IMR-90 (cell line): ENCODE measurements at regions not wholly inside any gene's neighbourhood (a gene's known extent, or its start where the extent isn't known, plus 50 kb on each side); places are given as distances from the start of the nearest gene placed in this dataset.

Experiments used
- ATAC-seq: fragments of 200-7000 bp; cut with Tn5 transposase; 2 replicates; pipeline ENCODE4 v1.9.1; 2020; ENCODE audit warnings: low read depth, mild to moderate bottlenecking, moderate library complexity
- BruUV-seq: library from RNA; stranded (reverse); fragments of 400-500 nt; replicated peaks from 2 replicates; lab custom pipeline; 2021; lab: Mats Ljungman, UMichigan
- CTCF ChIA-PET: fragments of 300-600 bp; formaldehyde crosslinking; extraction: SDS; loops from one replicate; lab custom pipeline; 2021; ENCODE audit warnings: antibody characterized with exemption; lab: Yijun Ruan, JAX
- POLR2A ChIA-PET: fragments of 300-600 bp; sonication (Branson Sonifier 250); formaldehyde crosslinking; loops from one replicate; lab custom pipeline; 2022; ENCODE audit warnings: antibody characterized with exemption; ENCODE audit not compliant: unreplicated experiment; lab: Charles Lee
- DNase-seq: peaks from one replicate; pipeline ENCODE4 v3.0.0; 2013
- H2AFZ ChIP-seq: replicated peaks from 2 replicates; pipeline ENCODE3; 2013; ENCODE audit warnings: low read length, mild to moderate bottlenecking; ENCODE audit not compliant: poor library complexity
- H2AK5ac ChIP-seq: 2 replicates; pipeline ENCODE4 v1.6.1; 2013; ENCODE audit warnings: low read depth, low read length, inconsistent platforms
- H2AK9ac ChIP-seq: replicated peaks from 2 replicates; pipeline ENCODE3; 2013; ENCODE audit warnings: mild to moderate bottlenecking, low read depth, low read length, moderate library complexity; ENCODE audit not compliant: poor library complexity
- H2BK120ac ChIP-seq: 2 replicates; pipeline ENCODE4 v1.6.1; 2013; ENCODE audit warnings: low read depth, low read length, inconsistent platforms
- H2BK15ac ChIP-seq: 3 replicates; pipeline ENCODE4 v1.6.1; 2013; ENCODE audit warnings: low read depth, low read length, inconsistent platforms
- H2BK20ac ChIP-seq: 2 replicates; pipeline ENCODE4 v1.6.1; 2013; ENCODE audit warnings: low read depth, mild to moderate bottlenecking, inconsistent platforms, low read length, moderate library complexity
- H2BK5ac ChIP-seq: 2 replicates; pipeline ENCODE4 v1.6.1; 2013; ENCODE audit warnings: mild to moderate bottlenecking, low read depth, low read length, inconsistent platforms; ENCODE audit not compliant: poor library complexity, severe bottlenecking
- H3K14ac ChIP-seq: replicated peaks from 2 replicates; pipeline ENCODE4 v1.6.1; 2013; ENCODE audit warnings: low read depth, low read length, inconsistent platforms
- H3K18ac ChIP-seq: 2 replicates; pipeline ENCODE4 v1.6.1; 2013; ENCODE audit warnings: low read depth, low read length, control low read depth
- H3K23ac ChIP-seq: 2 replicates; pipeline ENCODE4 v1.6.1; 2013; ENCODE audit warnings: low read depth, low read length, inconsistent platforms
- H3K27ac ChIP-seq: 2 replicates; pipeline ENCODE4 v1.5.1; 2013; ENCODE audit warnings: mild to moderate bottlenecking, control low read depth, low read length; ENCODE audit not compliant: insufficient read depth
- H3K27me3 ChIP-seq: 2 replicates; pipeline ENCODE4 v1.6.1; 2013; ENCODE audit warnings: low read length; ENCODE audit not compliant: control insufficient read depth, insufficient read depth
- H3K36me3 ChIP-seq: 2 replicates; pipeline ENCODE4 v1.6.1; 2013; ENCODE audit warnings: low read length, mixed read lengths; ENCODE audit not compliant: control insufficient read depth, insufficient read depth
- H3K4ac ChIP-seq: 2 replicates; pipeline ENCODE4 v1.6.1; 2013; ENCODE audit warnings: low read depth, low read length, inconsistent platforms
- H3K4me1 ChIP-seq: 2 replicates; pipeline ENCODE4 v1.6.1; 2013; ENCODE audit warnings: low read length, mixed read lengths; ENCODE audit not compliant: control insufficient read depth, insufficient read depth
- H3K4me2 ChIP-seq: 2 replicates; pipeline ENCODE4 v1.6.1; 2013; ENCODE audit warnings: low read depth, mild to moderate bottlenecking, control low read depth, low read length, moderate library complexity
- H3K4me3 ChIP-seq: 2 replicates; pipeline ENCODE4 v1.5.1; 2013; ENCODE audit warnings: low read depth, mild to moderate bottlenecking, control low read depth, low read length, moderate library complexity; ENCODE audit not compliant: insufficient read depth
- H3K56ac ChIP-seq: 2 replicates; pipeline ENCODE4 v1.6.1; 2013; ENCODE audit warnings: low read length, inconsistent platforms; ENCODE audit not compliant: insufficient read depth; ENCODE audit errors: extremely low read depth
- H3K79me1 ChIP-seq, 2 experiments: 2 replicates each; pipeline ENCODE4 v1.6.1; 2013; ENCODE audit warnings: low read length in 2 of 2, inconsistent platforms in 1 of 2, low read depth in 1 of 2
- H3K9ac ChIP-seq: 2 replicates; pipeline ENCODE4 v1.6.1; 2013; ENCODE audit warnings: low read depth, low read length, control low read depth
- H3K9me1 ChIP-seq: 2 replicates; pipeline ENCODE4 v1.6.1; 2013; ENCODE audit warnings: low read length, inconsistent platforms; ENCODE audit not compliant: insufficient read depth
- H3K9me3 ChIP-seq: 2 replicates; pipeline ENCODE4 v1.6.1; 2013; ENCODE audit warnings: low read length; ENCODE audit not compliant: control insufficient read depth, insufficient read depth
- H4K20me1 ChIP-seq: 2 replicates; pipeline ENCODE4 v1.6.1; 2013; ENCODE audit warnings: low read length, inconsistent platforms; ENCODE audit not compliant: insufficient read depth
- H4K5ac ChIP-seq: 2 replicates; pipeline ENCODE4 v1.6.1; 2013; ENCODE audit warnings: mild to moderate bottlenecking, low read depth, low read length, control low read depth
- H4K8ac ChIP-seq, 2 experiments: 2 replicates each; pipeline ENCODE4 v1.6.1; 2013; ENCODE audit warnings: low read depth in 2 of 2, low read length in 2 of 2, control low read depth in 1 of 2, inconsistent platforms in 1 of 2
- H4K91ac ChIP-seq: 2 replicates; pipeline ENCODE4 v1.6.1; 2013; ENCODE audit warnings: low read depth, low read length, inconsistent platforms; ENCODE audit not compliant: insufficient read depth
- BHLHE40 ChIP-seq: fragments of 150-350 bp; IDR thresholded peaks from 2 replicates; pipeline ENCODE4 v1.6.1; 2016; ENCODE audit warnings: mild to moderate bottlenecking, low read depth, low read length
- CEBPB ChIP-seq: IDR thresholded peaks from 2 replicates; pipeline ENCODE4 v1.6.1; 2012; ENCODE audit warnings: low read depth, low read length, improper control_type of control experiment
- CHD1 ChIP-seq: IDR thresholded peaks from 2 replicates; pipeline ENCODE4 v1.6.1; 2012; ENCODE audit warnings: low read depth, low read length, improper control_type of control experiment
- CTCF ChIP-seq: conservative IDR thresholded peaks from 2 replicates; pipeline ENCODE4 v1.5.1; 2012; ENCODE audit warnings: mild to moderate bottlenecking, low read depth, low read length, improper control_type of control experiment
- MAFK ChIP-seq: IDR thresholded peaks from 2 replicates; pipeline ENCODE4 v1.6.1; 2012; ENCODE audit warnings: low read depth, low read length, improper control_type of control experiment
- MAZ ChIP-seq: IDR thresholded peaks from 2 replicates; pipeline ENCODE4 v1.6.1; 2012; ENCODE audit warnings: low read depth, mild to moderate bottlenecking, low read length, improper control_type of control experiment, moderate library complexity, borderline replicate concordance
- NFE2L2 ChIP-seq: fragments of 150-350 bp; IDR thresholded peaks from 2 replicates; pipeline ENCODE4 v1.6.1; 2016; ENCODE audit warnings: low read depth, mild to moderate bottlenecking, low read length
- POLR2A ChIP-seq: IDR thresholded peaks from 2 replicates; pipeline ENCODE4 v1.6.1; 2012; ENCODE audit warnings: mild to moderate bottlenecking, low read depth, low read length
- RFX5 ChIP-seq: IDR thresholded peaks from 2 replicates; pipeline ENCODE4 v1.8.0; 2012; ENCODE audit warnings: low read depth, mild to moderate bottlenecking, low read length, moderate library complexity
- SMC3 ChIP-seq: fragments of 150-350 bp; IDR thresholded peaks from 2 replicates; pipeline ENCODE4 v1.6.1; 2016; ENCODE audit warnings: low read depth, mild to moderate bottlenecking, antibody characterized with exemption, low read length, moderate library complexity
- USF2 ChIP-seq: fragments of 150-350 bp; IDR thresholded peaks from 2 replicates; pipeline ENCODE4 v1.6.1; 2017; ENCODE audit warnings: mild to moderate bottlenecking, antibody characterized with exemption, low read length, low read depth
- WGBS, 2 experiments: methylation state at CpG; one replicate each; pipeline versions ENCODE4 v1.1.5 to v1.1.7; 2013; ENCODE audit warnings: missing lambda C conversion rate in 2 of 2; ENCODE audit not compliant: insufficient read length in 1 of 2; ENCODE audit errors: extremely low coverage in 2 of 2; 5-methylcytosine and 5-hydroxymethylcytosine counted together
- dilution Hi-C: fragments of 300-500 bp; cut with HindIII; formaldehyde crosslinking; loops from one replicate; pipeline ENCODE4 v1.14.3; 2018; ENCODE audit warnings: low sequenced_read_pairs; ENCODE audit not compliant: unreplicated experiment
- in situ Hi-C: fragments of 300-500 bp; cut with MboI; formaldehyde crosslinking; loops from 3 replicates; pipeline ENCODE4 v1.14.3; 2019; ENCODE audit warnings: low sequenced_read_pairs, inconsistent platforms, mixed read lengths
- intact Hi-C: fragments of 100-400 bp; cut with micrococcal nuclease; formaldehyde crosslinking; loops from 2 replicates; pipeline ENCODE4 v1.10.0; 2022
- TF ChIP-seq, protein P1 (sequence below): fragments of 150-350 bp; IDR thresholded peaks from 2 replicates; pipeline ENCODE4 v1.6.1; 2016; ENCODE audit warnings: low read depth, mild to moderate bottlenecking, low read length, moderate library complexity, borderline replicate concordance

DNA sequence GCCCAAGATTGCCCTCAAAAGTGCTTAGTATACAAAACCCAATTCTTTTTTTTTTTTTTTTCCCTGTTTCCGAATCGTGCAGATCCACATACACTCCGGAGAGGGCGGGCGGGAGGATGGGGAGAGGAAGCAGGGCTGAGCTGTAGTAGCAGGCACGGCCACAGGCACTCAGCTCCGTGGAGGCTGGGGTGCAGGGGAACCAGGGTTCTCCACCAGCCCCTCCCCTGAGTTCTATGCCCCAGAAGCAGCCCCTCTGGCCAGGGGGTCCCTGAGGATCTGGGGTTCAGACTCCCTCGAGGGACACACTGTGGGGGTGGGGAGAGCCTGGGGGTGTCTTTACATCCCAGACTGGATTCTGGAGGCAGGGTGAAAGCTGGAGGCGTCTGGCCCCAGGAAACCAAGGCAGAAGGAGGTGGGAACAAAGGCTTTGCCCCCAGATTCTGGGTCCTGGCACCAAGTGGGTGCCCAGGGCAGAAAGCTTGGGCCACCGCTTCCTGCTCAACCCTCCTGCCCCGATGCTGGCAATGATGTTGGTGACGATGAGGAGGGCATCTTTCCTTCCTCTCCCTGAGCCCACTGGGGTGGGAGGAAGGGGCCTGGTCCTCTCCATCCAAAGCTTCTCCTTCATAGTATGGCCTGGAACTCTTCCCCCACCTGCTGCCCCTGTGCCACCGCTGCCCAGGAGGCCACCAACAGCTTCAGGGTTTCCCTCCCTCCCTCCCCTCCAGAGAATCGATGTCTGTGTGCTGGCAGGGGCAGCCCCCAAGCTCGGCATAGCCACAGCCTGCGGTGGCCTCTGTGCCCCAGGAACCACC lies 106.4 kb upstream of the TARDBP start:
- Histone ChIP-seq H3K4me1 (no peaks in the 10 kb centered on the region), H3K4me2 (no peak overlapping the region), H3K4me3 (no peak overlapping the region), H3K14ac (no peak overlapping the region), H2AK9ac (no peak overlapping the region), H3K18ac (no peak overlapping the region), H3K4ac (no peak overlapping the region), H3K56ac (no peak overlapping the region), H2BK5ac (no peak overlapping the region), H2BK120ac (no peak overlapping the region), H2AFZ (no peak overlapping the region), H3K27me3 (peaks cover 33% of the 10 kb centered on the region), H3K27ac (no peak overlapping the region), H3K9me1 (no peaks in the 10 kb centered on the region), H3K79me1 (no peaks in the 10 kb centered on the region), H3K9ac (no peak overlapping the region), H2AK5ac (no peak overlapping the region), H2BK20ac (no peak overlapping the region), H4K5ac (no peak overlapping the region), H4K91ac (no peak overlapping the region), H3K23ac (no peak overlapping the region), H4K20me1 (no peaks in the 10 kb centered on the region), H3K9me3 (no peaks in the 10 kb centered on the region), H2BK15ac (no peak overlapping the region), H3K36me3 (no peaks in the 10 kb centered on the region), H4K8ac (no peak overlapping the region)
- ATAC-seq (no peak), DNase-seq (no peak)
- WGBS, 2 experiments: no CpG with 5 or more reads among the region's 16 CpGs
- no TSS peak for BruUV-seq
- CTCF ChIA-PET: no interaction called here
- TF ChIP-seq MAZ (no peak), CTCF (no peak), POLR2A (no peak), USF2 (no peak), BHLHE40 (no peak), CEBPB (no peak), CHD1 (no peak), NFE2L2 (no peak), SMC3 (no peak), RFX5 (no peak), MAFK (no peak)
- TF ChIP-seq, protein P1, sequence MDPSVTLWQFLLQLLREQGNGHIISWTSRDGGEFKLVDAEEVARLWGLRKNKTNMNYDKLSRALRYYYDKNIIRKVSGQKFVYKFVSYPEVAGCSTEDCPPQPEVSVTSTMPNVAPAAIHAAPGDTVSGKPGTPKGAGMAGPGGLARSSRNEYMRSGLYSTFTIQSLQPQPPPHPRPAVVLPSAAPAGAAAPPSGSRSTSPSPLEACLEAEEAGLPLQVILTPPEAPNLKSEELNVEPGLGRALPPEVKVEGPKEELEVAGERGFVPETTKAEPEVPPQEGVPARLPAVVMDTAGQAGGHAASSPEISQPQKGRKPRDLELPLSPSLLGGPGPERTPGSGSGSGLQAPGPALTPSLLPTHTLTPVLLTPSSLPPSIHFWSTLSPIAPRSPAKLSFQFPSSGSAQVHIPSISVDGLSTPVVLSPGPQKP: no peak
- intact Hi-C loops (no loop called here), in situ Hi-C loops (no loop called here), dilution Hi-C loops (no loop called here)
- POLR2A ChIA-PET: no interaction called here
